GM12891 (cell line): ENCODE measurements at regions not wholly inside any gene's neighbourhood (a gene's known extent, or its start where the extent isn't known, plus 50 kb on each side); places are given as distances from the start of the nearest gene placed in this dataset.

Source experiments
- DNase-seq: peaks from one replicate; pipeline ENCODE4 v3.0.0; 2011; ENCODE audit warnings: low spot score; ENCODE audit not compliant: insufficient read length
- FAIRE-seq: peaks from 2 replicates; lab custom pipeline; 2011; peaks lifted over from hg19 to GRCh38; lab: Jason Lieb, UNC
- PAX5 ChIP-seq: IDR thresholded peaks from 2 replicates; pipeline ENCODE4 v1.6.1; 2011; ENCODE audit warnings: low read length, moderate library complexity, mild to moderate bottlenecking; ENCODE audit not compliant: insufficient read depth, severe bottlenecking
- POLR2A ChIP-seq: IDR thresholded peaks from 2 replicates; pipeline ENCODE4 v1.6.1; 2011; ENCODE audit warnings: low read depth, low read length, control low read depth
- POLR2AphosphoS5 ChIP-seq: IDR thresholded peaks from 2 replicates; pipeline ENCODE4 v1.6.1; 2011; ENCODE audit warnings: low read depth, low read length, control low read depth
- POU2F2 ChIP-seq: IDR thresholded peaks from 2 replicates; pipeline ENCODE4 v1.6.1; 2011; ENCODE audit warnings: low read depth, mild to moderate bottlenecking, control low read depth, low read length, moderate library complexity
- SPI1 ChIP-seq: IDR thresholded peaks from 2 replicates; pipeline ENCODE4 v1.6.1; 2011; ENCODE audit warnings: low read depth, low read length, control low read depth
- TAF1 ChIP-seq: IDR thresholded peaks from 2 replicates; pipeline ENCODE4 v1.6.1; 2011; ENCODE audit warnings: low read depth, low read length, control low read depth

DNA sequence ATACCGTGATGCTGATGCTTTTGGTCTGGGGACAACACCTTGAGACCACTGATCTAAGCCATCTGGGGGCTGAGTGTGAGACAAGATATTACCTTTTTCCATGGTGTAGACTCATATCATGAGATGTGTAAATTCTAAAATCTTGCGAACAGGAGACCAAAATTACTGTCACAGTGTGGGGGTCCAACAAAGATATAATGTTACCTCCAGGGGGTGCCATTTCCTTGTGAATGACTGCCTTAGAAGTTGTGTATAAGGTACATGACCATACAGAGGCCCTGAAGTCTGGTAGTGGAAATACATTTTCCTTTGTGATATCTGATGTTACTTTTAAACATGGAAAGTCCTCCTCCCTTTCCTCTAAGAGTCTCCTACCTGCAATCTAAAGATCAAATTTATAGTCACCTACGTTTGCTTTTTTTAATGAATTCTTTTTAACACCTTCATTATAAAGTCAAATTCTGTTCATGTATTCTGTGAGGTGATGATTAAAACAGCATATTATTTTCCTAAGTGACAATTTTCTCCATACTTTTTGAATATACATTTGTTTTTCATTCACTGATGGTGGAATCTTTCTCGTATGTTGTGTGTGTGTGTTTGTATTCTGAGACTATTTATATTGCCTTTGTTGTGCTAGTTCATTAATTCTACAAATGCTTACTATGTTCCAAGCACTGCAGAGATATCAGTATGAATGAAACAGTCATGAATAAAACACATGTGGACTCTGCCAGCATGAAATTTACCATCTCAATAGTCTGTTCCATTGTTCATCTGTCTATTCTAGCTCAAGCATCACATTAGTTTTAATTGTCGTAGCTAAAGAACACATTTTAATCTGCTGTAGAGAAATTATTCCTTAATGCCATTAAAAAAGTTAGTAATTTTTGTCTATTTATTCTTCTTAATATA lies 113.7 kb downstream of the RFC3 start:
- FAIRE-seq (peak; percentile 88), DNase-seq (no peak)
- TF ChIP-seq PAX5 (no peak), SPI1 (no peak), POLR2A (no peak)

DNA sequence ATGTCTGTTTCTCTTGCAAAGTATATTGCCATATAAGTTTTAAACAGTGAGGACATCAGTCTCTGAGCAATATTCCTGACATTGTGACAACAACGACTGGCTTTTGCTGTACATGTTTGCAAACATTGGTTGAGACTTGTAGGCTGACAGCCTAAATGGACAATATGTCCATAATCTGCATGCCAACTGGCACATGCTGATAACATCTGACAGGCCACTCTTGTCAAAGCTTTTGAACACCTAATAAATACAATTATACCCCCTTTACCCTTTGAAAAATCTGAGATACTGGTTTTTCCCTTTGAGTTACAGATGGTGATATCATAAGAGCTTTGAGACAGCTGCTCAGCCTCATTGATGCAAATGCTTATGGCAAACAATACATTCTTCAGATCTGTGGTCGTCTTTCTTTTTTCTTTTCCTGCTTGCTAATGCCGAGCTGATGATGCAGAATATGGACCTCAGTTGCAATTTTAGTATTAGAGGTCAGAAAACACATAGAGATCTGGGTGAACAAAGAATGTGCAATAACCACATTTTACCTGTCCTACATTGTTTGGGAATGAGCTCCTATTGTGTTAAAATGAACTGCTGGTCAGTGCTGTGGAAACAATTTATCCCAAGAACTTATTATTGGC lies 114.9 kb downstream of the RFC3 start:
- no peak for FAIRE-seq
- no peak for DNase-seq
- TF ChIP-seq POLR2AphosphoS5, result no peak

DNA sequence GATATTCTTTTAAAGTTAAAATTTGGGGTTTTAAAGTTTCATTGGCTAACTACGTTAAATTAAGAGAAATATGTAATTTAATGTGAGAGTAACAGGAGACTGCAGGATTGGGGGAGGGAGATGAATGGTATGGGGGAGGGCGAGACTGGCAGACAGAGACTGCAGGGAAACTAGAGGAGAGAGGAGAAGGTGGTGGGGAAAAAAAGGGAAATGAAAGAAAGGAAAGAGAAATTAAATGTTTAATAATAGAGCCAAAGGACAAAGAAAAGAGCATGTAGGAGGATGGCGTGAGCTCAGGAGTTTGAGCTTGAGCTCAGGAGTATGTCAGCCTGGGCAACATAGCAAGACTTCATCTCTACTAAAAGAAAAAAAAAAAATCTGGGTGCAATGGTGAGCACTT lies 115.9 kb downstream of the RFC3 start:
- TF ChIP-seq SPI1 (0 out of 2 replicates have a peak, but pooled peaks have one; percentile 23), PAX5 (no peak)
- DNase-seq, result no peak
- FAIRE-seq, result no peak

DNA sequence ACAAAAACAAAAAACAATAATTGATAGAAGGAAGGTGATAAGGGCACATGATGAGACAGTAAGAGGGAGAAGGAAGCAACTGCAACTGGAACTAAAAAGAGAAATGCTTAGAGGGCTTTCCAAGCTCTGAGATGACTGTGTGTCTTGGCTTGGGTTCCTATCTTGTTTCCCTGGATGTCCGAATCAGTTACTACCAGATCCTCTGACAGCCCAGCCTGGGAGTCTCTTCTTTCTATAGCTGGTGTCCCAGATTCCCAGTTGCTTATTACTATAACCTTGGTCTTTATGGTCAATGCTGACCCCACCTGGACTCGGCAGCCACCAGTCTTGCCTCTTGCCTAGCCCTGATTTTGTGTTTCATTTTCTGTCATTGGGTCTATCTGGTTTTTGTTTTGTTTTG lies 116.4 kb downstream of the RFC3 start:
- TF ChIP-seq PAX5 (no peak), POLR2AphosphoS5 (no peak), POU2F2 (no peak), POLR2A (no peak), TAF1 (no peak), SPI1 (no peak)
- FAIRE-seq (peak; percentile 58), DNase-seq (no peak)

DNA sequence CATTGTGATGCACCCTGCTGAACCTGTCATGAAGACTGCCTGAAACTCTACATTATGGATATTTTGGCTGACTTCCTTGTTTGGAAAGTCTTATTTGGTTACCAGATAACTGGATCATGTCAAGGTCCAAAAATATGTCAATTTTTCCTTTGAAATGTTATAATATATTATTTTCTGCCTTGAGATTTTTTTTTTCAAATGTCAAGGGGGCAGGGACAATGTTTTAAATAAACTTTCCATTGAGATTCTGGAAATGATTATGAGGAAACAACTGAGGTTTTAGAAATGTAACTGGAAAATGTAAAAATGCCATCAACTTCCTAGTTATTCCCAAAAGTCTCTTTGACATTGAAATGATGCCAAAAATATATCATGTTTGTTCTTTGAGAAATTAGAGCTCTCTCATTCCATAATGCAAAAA lies 117.0 kb downstream of the RFC3 start:
- no peak for FAIRE-seq
- TF ChIP-seq POU2F2 (no peak), TAF1 (no peak), SPI1 (no peak), PAX5 (no peak), POLR2A (no peak), POLR2AphosphoS5 (no peak)
- DNase-seq, result no peak

DNA sequence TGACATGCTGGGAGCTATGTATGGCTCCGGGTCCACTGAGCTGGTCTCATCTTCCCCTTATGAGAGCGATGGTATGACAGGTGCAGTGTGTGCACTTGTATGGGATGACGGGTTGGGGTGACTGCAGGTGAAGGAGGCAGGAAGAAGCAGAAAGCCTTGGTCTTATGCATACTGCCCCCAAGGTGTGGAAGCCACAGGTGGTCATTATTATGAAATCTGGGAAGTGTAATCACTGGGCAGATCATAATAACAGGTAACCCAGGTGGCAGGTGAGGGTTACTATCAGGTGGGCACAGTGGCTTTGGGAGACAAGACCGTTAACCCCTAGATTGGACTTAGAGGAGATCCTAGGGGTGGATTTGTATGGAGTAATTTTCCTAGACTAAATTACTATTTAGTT lies 118.0 kb downstream of the RFC3 start:
- no peak for DNase-seq
- FAIRE-seq, result no peak
- no peak for TF ChIP-seq POU2F2
- TF ChIP-seq POLR2A, result no peak
- no peak for TF ChIP-seq TAF1
- TF ChIP-seq SPI1, result no peak
- no peak for TF ChIP-seq PAX5
- no peak for TF ChIP-seq POLR2AphosphoS5

DNA sequence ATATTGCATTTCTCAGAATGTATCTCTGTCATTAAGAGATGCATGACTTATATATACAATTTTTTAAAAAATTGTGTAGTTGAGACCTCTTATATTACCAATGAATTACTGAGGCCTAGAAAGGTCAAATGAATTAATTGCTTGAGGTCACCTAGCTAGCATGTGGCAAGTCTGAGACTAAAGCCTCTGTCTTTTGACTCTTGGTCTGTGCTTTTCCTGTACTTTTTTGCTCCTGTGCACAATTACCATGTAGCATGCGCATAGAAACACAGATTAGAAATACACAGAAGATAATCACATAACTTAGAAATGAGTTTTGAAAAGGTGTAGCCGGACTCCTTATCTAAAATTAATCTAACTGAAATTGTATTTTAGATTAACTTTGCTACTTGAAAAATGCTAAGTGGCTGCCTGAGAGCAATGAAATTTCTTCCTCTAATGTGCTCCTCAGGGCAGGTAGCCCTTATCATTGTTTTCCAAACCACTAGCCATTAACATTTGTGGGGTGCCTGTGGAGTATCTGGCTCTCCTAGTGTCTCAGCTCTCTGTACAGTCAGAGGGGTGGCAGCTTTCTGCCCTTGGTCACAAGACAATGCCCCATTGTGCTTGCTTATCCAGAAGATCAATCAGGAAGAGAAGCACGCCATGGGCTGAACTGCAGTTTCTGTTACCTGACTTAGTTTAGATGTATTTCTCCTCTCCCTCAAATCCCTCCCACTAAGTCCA lies 119.6 kb downstream of the RFC3 start:
- FAIRE-seq, result no peak
- TF ChIP-seq PAX5 (no peak), SPI1 (no peak), POLR2A (no peak), POU2F2 (no peak), TAF1 (no peak), POLR2AphosphoS5 (no peak)
- no peak for DNase-seq

DNA sequence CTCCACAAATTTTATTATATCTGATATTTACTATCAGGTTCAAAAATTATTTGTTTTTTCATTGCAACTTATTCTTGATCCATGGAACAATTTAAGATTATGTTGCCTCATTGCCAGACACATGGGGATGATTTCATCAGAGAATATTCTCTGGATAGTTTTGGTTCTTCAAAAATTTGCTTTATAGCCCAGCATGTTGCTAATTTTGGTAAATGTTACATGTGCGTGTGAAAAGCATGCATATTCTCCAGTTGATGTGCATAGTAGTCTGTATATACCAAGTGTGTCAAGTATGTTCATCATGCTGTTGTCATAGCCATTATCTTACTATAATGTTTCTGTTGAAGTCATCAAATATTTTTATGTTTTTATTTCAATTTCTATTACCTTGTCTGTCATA lies 122.3 kb downstream of the RFC3 start:
- FAIRE-seq (peak; percentile 38), DNase-seq (no peak)
- TF ChIP-seq POU2F2 (no peak), SPI1 (no peak), POLR2AphosphoS5 (no peak), TAF1 (no peak), PAX5 (no peak)

DNA sequence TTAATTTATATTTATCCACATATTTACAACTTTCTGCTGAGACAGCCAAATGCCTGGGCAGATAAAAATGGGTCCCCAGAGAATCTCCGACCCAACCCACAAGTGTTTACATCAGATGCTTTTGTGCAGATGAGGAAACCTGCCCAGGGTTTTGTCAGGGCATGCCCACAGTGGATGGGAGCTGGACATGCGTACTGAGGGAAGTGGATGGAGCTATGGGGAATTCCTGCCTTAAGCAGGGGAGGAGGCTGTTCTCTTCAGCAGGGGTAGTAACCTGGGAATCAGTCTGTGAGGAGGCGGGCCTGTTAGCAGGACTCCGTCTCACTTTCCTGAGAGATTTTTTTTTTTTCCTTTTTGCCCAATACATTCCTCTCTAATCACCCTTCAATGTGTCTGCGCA lies 122.9 kb downstream of the RFC3 start:
- TF ChIP-seq TAF1, result no peak
- TF ChIP-seq SPI1, result no peak
- no peak for TF ChIP-seq POLR2A
- no peak for TF ChIP-seq POU2F2
- TF ChIP-seq PAX5, result no peak
- no peak for TF ChIP-seq POLR2AphosphoS5
- FAIRE-seq (no peak), DNase-seq (no peak)

DNA sequence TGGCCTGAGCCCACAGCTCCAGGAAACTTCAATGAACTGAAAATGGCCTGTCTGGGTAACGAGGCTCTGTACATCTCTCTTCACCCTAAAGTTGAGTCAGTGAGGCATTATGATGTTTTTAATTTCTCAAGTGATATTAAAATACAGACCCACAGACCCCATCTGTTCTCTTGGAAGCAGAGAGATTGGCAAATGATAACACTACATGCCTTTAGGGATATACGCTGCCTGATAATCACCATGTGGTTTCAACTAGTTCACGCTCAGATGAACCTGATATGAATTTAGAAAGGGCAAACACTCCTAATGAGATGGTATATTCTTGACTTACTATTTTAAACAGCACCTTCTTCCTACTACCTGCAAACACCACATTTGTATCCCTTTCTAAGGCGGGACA lies 127.5 kb downstream of the RFC3 start:
- DNase-seq (no peak), FAIRE-seq (no peak)
- TF ChIP-seq POLR2AphosphoS5, result no peak
- no peak for TF ChIP-seq POLR2A
- TF ChIP-seq POU2F2, result no peak
- TF ChIP-seq TAF1, result no peak
- no peak for TF ChIP-seq PAX5
- no peak for TF ChIP-seq SPI1
